ENCODE measurements at regions not wholly inside any gene's neighbourhood (a gene's known extent, or its start where the extent isn't known, plus 50 kb on each side); places are given as distances from the start of the nearest gene placed in this dataset.

- no peak for DNase-seq
Observed at GRCh38 chr6:15061180-15061641, 184.7 kb upstream of the JARID2 start.

GRCh38 chr6:15061908-15062515 lies 183.9 kb upstream of the JARID2 start:
- no peak for DNase-seq

- peak; percentile 5 for DNase-seq
Observed at GRCh38 chr6:15062516-15063252, 183.2 kb upstream of the JARID2 start.

GRCh38 chr6:15063253-15063853 lies 182.5 kb upstream of the JARID2 start:
- DNase-seq: no peak

- DNase-seq: no peak
Observed at GRCh38 chr6:15065261-15065989, 180.4 kb upstream of the JARID2 start.

GRCh38 chr6:15066089-15066758 lies 179.6 kb upstream of the JARID2 start:
- DNase-seq: no peak

- DNase-seq: no peak
Observed at GRCh38 chr6:15073344-15073789, 172.5 kb upstream of the JARID2 start.

GRCh38 chr6:15073883-15074465 lies 171.9 kb upstream of the JARID2 start:
- no peak for DNase-seq

- no peak for DNase-seq
Observed at GRCh38 chr6:15074806-15075205, 171.1 kb upstream of the JARID2 start.

GRCh38 chr6:15076565-15076964 lies 169.3 kb upstream of the JARID2 start:
- no peak for DNase-seq

- DNase-seq: no peak
Observed at GRCh38 chr6:15077006-15077405, 168.9 kb upstream of the JARID2 start.

- no peak for DNase-seq
Observed at GRCh38 chr6:15077961-15078360, 167.9 kb upstream of the JARID2 start.

- DNase-seq: no peak
Observed at GRCh38 chr6:15079288-15079817, 166.5 kb upstream of the JARID2 start.

- no peak for DNase-seq
Observed at GRCh38 chr6:15080895-15081294, 165.0 kb upstream of the JARID2 start.

GRCh38 chr6:15081447-15081846 lies 164.4 kb upstream of the JARID2 start:
- no peak for DNase-seq

GRCh38 chr6:15082708-15083107 lies 163.2 kb upstream of the JARID2 start:
- DNase-seq: no peak

- DNase-seq: no peak
Observed at GRCh38 chr6:15086348-15087158, 159.3 kb upstream of the JARID2 start.

GRCh38 chr6:15087186-15087589 lies 158.7 kb upstream of the JARID2 start:
- DNase-seq: no peak

- DNase-seq: no peak
Observed at GRCh38 chr6:15088904-15089568, 156.8 kb upstream of the JARID2 start.

GRCh38 chr6:15089569-15090144 lies 156.2 kb upstream of the JARID2 start:
- no peak for DNase-seq

Data from amniotic stem cell (primary cell).